ENCODE measurements at regions not wholly inside any gene's neighbourhood (a gene's known extent, or its start where the extent isn't known, plus 50 kb on each side); places are given as distances from the start of the nearest gene placed in this dataset.

DNA sequence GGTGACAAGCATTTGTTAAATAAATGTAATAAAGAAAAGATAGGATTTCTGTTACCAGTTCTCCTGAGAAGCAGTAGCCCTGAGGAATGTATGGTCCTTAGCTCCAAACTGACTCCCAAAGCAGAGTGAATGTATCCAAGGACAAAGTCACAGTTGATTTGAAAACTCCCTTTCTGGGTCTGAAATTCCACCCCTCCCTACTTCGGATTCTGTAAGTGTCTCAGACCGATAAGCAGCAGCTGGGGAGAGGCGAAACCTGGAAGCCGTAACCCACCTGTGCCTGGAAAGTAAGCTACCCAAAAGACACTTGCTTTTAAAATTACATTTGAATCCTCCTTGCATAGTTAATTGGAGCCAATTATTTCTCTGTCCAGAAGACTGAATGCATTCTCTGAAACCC lies 122.9 kb upstream of the FRMD4A start:
- no peak overlapping the region for H2AFZ ChIP-seq (ENCODE audit: low read depth, low read length)
- POLR2A ChIA-PET = interaction anchor here (0.7 to 1.5 kb wide), 3 partner anchors 11 to 431 kb away, joined by 3 to 7 read pairs (median 4); no protein-coding TSS in a partner anchor

More for the DNA sequence above, 122.9 kb upstream of the FRMD4A start:
- 2% methylated on average over 4 of the region's 4 CpGs for WGBS (ENCODE audit: insufficient coverage, low coverage, missing lambda C conversion rate)
- CTCF ChIA-PET (ENCODE audit: low intra/inter-chr PET ratio) = no interaction called here
- TF ChIP-seq CHD4 (IDR thresholded peaks at IDR 0.05; ENCODE audit: insufficient read depth, insufficient replicate concordance, low read depth, low read length, poor library complexity, severe bottlenecking) (no peak), SMAD4 (CRISPR knock-in tag; conservative IDR thresholded peaks at IDR 0.05) (no peak), NR3C1 (CRISPR knock-in tag; IDR thresholded peaks at IDR 0.05) (no peak), HNRNPL (IDR thresholded peaks at IDR 0.05; ENCODE audit: low read depth, low read length) (no peak), KLF10 (CRISPR knock-in tag; IDR thresholded peaks at IDR 0.05) (no peak), ZNF274 (IDR thresholded peaks at IDR 0.05; ENCODE audit: borderline replicate concordance, low read depth, low read length) (no peak), TAF15 (IDR thresholded peaks at IDR 0.05; ENCODE audit: low read depth, low read length) (no peak), NFIX (CRISPR knock-in tag; IDR thresholded peaks at IDR 0.05; ENCODE audit: low read depth) (no peak), ZNF561 (CRISPR knock-in tag; conservative IDR thresholded peaks at IDR 0.05) (no peak), KDM5B (IDR thresholded peaks at IDR 0.05; ENCODE audit: insufficient replicate concordance, low read depth, low read length) (no peak), SREBF2 (CRISPR knock-in tag; IDR thresholded peaks at IDR 0.05) (no peak), NONO (IDR thresholded peaks at IDR 0.05; ENCODE audit: low read depth in 2 of 2, low read length in 1 of 2) (no peak), ZNF780A (CRISPR knock-in tag; IDR thresholded peaks at IDR 0.05) (no peak)
- TF ChIP-seq, protein P1, sequence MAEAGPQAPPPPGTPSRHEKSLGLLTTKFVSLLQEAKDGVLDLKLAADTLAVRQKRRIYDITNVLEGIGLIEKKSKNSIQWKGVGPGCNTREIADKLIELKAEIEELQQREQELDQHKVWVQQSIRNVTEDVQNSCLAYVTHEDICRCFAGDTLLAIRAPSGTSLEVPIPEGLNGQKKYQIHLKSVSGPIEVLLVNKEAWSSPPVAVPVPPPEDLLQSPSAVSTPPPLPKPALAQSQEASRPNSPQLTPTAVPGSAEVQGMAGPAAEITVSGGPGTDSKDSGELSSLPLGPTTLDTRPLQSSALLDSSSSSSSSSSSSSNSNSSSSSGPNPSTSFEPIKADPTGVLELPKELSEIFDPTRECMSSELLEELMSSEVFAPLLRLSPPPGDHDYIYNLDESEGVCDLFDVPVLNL (CRISPR knock-in tag; IDR thresholded peaks at IDR 0.05; ENCODE audit: low read depth) = no peak
- BruUV-seq (replicated peaks) = no TSS peak
- intact Hi-C loops (cut with micrococcal nuclease) = no loop called here
- DNase-seq (ENCODE audit: extremely low read depth in 1 of 4, low spot score in 3 of 4) (no peak), FAIRE-seq (no peak), ATAC-seq (no peak)
- in situ Hi-C loops (cut with MboI) = no loop called here
- Histone ChIP-seq H3K27me3 (ENCODE audit: control insufficient read depth in 2 of 2, insufficient read depth in 2 of 2, low read length in 2 of 2) (peaks cover 5 to 9% of the 10 kb centered on the region in 2 experiments; a peak in 2 of 5 replicates), H3K9me1 (ENCODE audit: control insufficient read depth, insufficient read depth, low read length) (no peaks in the 10 kb centered on the region), H3K9ac (ENCODE audit: insufficient read depth in 1 of 2, low read depth in 2 of 2, low read length in 2 of 2) (no peak overlapping the region), H3K4me1 (replicated peaks in 1 of 2; ENCODE audit: control insufficient read depth in 2 of 2, insufficient read depth in 2 of 2, low read length in 2 of 2) (no peaks in the 10 kb centered on the region; a peak in 1 of 5 replicates), H4K20me1 (replicated peaks; ENCODE audit: control insufficient read depth, insufficient read depth, low read length) (no peaks in the 10 kb centered on the region), H3K36me3 (ENCODE audit: control insufficient read depth, insufficient read depth, low read length) (no peaks in the 10 kb centered on the region), H3K79me2 (ENCODE audit: control insufficient read depth, insufficient read depth, low read length) (no peaks in the 10 kb centered on the region), H3K27ac (ENCODE audit: extremely low read depth, low read depth, low read length) (no peak overlapping the region), H3K9me3 (replicated peaks; ENCODE audit: control insufficient read depth, insufficient read depth, low read depth, low read length) (no peaks in the 10 kb centered on the region), H3K4me3 (no peak overlapping the region), H3K4me2 (ENCODE audit: insufficient read depth, low read length) (no peak overlapping the region)

All from K562 (cell line).